ENCODE measurements at regions not wholly inside any gene's neighbourhood (a gene's known extent, or its start where the extent isn't known, plus 50 kb on each side); places are given as distances from the start of the nearest gene placed in this dataset.
"Not testable (repeated sequence)": the region's sequence is repeated elsewhere in the genome, so short reads cannot be mapped to it uniquely, and the experiment has no call there.

DNA sequence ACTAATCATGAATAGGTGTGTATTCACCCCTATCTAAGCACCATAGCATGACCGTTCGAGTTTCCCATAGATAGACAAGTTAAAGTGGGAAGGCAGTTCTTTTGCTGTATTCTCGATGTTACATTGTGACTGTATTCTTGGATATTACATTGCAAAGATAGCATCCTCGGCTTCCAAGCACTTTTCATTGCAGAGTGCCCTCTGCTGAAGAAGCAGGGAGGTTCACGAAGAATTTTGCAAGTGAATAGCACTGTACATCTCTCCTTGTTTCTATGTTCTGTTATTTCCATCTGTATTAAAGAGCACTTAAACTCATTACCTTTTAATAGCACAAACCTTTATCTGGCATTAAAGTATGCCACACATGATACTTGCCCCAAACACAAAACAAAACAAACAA lies 426.7 kb upstream of the ARX start:
- DNase-seq: no peak

DNA sequence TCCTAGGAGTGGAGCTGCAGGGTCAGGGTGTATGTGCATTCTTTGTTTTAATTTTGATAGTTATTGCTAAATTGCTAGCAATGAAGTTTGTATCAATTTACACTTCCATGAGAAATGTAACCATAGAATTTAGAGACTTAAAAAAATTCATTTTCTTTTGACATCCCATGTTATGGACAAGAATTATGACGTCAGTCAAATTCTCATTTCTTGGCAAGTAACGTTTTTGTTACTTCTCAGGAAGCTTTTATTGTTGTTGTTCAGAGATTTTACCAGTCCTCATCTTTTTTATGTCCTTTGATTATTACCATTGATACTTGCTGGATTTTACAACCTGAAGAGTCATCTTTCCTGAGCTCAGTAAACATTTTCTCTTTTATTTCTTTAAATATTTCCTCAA lies 417.5 kb upstream of the ARX start:
- no peak for DNase-seq

DNA sequence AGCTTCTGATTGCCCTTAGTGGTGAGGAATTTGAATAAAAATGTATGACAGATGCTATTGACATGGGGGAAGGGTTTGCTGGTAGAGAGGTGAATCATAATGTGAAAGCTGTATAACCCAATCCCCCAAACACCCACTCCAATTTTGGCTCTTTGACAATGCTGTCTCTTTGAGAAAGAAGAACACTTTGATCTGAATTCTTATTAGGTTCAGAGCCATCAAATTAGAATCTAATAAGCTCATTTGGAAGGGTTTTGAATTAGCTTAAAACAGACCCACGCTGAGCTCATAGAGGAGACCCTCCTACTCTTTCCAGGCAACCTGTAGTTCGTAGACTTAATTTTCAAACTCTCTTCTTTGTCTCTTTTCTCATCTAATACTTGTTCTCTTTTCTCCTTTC lies 416.6 kb upstream of the ARX start:
- no peak for DNase-seq

- DNase-seq: no peak
Observed at GRCh38 chrX:25427873-25428555, 412.2 kb upstream of the ARX start.

DNA sequence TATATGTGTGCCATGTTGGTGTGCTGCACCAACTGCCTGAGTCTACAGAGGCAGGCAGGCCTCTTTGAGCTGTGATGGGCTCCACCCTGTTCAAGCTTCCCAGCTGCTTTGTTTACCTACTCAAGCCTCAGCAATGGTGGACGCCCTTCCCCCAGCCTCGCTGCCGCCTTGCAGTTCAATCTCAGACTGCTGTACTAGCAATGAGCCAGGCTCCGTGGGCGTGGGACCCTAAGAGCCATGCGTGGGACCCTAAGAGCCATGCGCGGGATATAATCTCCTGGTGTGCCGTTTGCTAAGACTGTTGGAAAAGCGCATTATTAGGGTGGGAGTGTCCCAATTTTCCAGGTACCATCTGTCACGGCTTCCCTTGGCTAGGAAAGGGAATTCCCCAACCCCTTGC lies 388.4 kb upstream of the ARX start:
- not testable (repeated sequence) for DNase-seq

DNA sequence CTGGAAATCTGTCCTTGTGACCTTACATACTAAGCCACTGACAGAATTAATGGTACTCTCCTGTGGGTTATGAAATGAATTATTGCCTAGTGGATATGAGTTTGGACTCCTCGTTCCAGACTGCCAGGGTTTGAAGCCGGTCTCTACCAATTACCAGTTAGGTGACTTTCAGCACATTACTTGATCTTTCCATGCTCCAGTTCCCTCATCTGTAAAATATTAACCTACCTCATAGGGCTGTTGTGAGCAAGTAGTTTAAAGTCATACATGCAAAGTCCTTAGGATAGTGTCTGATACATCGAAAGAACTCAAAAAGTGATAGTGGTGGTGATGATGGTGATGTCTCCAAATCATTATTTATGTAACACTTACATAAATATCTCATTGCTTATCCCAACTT lies 373.5 kb upstream of the ARX start:
- DNase-seq: no peak

GRCh38 chrX:25383196-25383595 lies 367.4 kb upstream of the ARX start:
- no peak for DNase-seq

GRCh38 chrX:25356456-25356855 lies 340.7 kb upstream of the ARX start:
- DNase-seq: no peak

DNA sequence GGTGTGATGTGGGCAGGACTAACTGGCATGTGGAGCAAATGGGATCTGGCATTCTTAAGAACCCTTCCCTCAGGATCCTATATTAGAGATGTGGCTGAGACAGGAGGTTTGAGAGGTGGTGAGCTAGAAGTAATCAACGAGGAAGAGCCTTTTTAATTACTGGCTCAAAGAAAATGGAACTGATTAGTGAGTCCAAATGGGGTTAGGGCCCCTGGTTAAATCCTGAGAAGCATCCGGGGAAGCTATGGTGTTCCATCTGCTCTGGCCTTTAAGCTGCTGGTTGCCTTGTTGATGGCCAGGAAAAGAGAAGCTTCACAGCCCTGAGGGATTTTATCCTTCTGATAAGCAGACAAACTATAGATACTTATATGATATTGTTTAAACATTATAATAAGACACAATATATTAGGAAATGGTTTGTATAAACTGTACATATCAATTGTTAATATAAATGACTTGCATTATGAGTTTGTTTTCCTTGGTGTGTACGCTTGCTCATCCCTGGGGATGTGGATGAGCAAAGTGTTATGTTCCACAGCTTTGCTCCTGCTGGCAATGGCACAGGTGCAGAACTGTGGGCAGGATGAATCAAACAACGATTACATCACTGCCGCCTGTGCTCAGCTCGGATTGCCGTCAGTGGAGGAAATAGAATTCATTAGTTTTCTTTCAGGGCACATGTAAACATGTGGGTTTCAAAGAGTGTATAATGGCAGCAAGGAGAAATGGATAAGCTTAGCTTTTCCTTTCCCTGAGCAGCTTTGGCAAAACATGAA lies 328.6 kb upstream of the ARX start:
- no peak for DNase-seq

GRCh38 chrX:25343060-25343459 lies 327.3 kb upstream of the ARX start:
- DNase-seq: no peak

- DNase-seq: no peak
Observed at GRCh38 chrX:25337841-25338240, 322.1 kb upstream of the ARX start.

- no peak for DNase-seq
Observed at GRCh38 chrX:25300994-25301393, 285.2 kb upstream of the ARX start.

DNA sequence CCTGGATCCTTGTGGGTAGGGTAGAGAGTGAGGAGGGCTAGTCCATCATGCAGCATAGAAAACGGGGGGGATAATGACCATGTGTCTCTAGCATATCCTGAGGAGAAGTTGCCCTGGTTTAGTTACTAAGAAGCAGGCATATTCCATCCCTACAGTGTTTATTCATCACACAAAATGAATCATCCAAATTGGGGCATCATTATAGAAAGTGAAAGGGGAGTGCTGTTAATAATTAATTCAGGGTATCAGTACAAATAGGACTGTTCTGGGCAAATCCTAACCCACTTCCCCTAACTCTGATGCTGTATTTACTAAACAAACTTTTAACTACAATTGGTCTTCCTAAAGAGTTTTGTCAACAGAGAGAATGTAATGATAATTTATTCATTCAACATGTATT lies 281.1 kb upstream of the ARX start:
- no peak for DNase-seq

DNA sequence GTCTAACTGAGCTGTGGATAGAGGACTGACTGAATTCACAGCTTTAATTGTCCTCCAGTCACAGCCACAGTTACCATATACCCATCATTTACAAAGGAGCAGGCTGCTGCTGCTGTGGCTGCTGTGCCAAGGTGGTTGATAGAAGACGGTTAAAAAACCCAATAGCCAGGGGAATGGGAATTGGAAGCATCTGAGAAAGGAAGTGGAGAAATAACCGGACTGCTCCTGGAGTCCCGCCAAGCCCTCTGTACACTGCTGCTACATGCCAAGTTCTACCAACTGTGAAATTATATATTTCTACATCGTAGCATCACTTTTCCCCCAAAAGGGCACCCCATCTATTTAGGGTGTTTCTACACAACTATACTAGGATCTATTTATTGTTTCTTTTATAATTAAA lies 279.7 kb upstream of the ARX start:
- no peak for DNase-seq

- DNase-seq: no peak
Observed at GRCh38 chrX:25290132-25290531, 274.4 kb upstream of the ARX start.

DNA sequence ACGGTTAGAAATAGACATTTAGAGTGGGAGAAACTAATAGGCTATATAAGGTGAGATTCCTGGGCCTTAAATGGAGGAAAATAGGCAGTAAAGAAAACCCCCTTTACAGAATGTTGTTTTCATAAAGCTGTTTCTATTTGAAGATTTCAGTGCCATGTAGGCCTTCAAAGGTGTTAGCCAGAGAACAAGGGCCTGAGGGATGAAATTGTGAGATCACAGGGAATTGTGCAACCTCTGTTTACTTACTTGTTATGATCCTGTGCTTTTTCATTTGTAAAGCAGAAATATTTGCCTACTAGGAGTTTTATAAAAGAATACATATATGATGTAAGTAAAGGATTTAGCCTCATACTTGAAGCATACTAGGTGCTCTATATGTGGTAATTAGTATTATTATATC lies 272.9 kb upstream of the ARX start:
- DNase-seq: no peak

- DNase-seq: no peak
Observed at GRCh38 chrX:25287521-25287920, 271.8 kb upstream of the ARX start.

DNA sequence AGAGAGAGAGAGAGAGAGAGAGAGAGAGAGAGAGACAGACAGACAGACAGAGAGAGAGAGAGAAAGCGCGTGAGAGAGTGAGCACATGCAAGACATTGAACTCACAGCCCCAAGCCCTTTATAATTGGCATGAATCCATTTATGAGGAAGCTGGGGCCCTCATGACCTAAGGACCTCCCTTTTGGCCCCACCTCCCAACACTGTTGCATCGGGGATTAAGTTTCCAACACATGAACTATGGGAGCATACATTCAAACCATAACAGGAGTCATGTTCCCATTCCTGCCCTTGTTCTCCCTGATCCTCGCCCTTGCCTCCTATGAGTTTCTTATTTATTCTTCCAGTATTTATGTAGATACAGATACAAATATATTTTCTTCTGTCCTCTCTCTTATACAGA lies 269.8 kb upstream of the ARX start:
- DNase-seq: no peak

GRCh38 chrX:25279510-25279909 lies 263.7 kb upstream of the ARX start:
- DNase-seq: no peak

- DNase-seq: no peak
Observed at GRCh38 chrX:25278341-25278740, 262.6 kb upstream of the ARX start.

GRCh38 chrX:25277574-25277973 lies 261.8 kb upstream of the ARX start:
- no peak for DNase-seq

- no peak for DNase-seq
Observed at GRCh38 chrX:25275159-25275558, 259.4 kb upstream of the ARX start.

GRCh38 chrX:25241461-25241860 lies 225.7 kb upstream of the ARX start:
- no peak for DNase-seq

DNA sequence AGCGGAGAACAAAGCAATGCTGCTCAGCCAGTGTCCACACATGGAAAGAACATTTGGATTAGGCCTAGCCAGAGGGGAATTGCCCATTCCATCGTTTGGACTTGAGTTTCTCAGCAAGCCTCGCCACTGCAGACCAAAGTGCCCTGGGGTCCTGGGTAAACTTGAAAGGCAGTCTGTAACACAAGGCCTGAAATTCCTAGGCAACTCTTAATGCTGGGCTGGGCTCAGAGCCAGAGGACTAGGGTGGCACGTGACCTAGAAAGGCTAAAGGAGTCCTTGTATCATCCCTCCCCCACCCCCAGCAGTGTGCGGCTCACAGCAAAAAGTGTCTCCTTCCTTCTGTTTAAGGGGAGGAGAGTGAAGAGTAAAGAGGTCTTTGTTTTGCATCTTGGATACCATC lies 210.4 kb upstream of the ARX start:
- no peak for DNase-seq

DNA sequence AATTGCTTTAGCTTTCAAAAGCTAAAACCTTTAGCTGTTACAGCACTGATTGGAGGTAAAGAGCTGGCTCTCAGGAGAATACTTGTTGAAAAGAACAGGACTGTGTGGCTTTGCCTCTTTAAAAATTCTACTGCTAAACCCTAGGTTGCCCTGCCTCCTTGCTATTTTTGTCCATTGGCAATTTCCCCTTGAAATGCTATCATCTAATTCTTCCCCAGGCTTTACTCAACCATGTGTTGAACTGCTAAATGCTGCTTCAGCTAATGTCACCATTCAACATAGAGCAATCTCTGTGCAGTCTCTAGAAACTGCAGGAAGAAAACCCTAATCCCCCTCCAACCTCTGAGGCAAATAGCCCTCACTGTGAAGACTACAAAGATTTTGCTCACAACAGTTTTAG lies 203.7 kb upstream of the ARX start:
- DNase-seq: no peak

Data from CD4-positive, alpha-beta T cell treated with Interleukin-12 subunit alpha and Interleukin-12 subunit beta, for 1 hour (primary cell).